CD4-positive, alpha-beta T cell treated with Interleukin-17A for 4 hours (primary cell): ENCODE measurements at regions not wholly inside any gene's neighbourhood (a gene's known extent, or its start where the extent isn't known, plus 50 kb on each side); places are given as distances from the start of the nearest gene placed in this dataset.

Experiments
- DNase-seq: peaks from one replicate; pipeline ENCODE4 v3.0.0-alpha.2; 2020; ENCODE audit warnings: mixed read lengths

- no peak for DNase-seq
These were observed 409.2 kb upstream of the LRRC4C start for GRCh38 chr11:41868606-41869005.

DNA sequence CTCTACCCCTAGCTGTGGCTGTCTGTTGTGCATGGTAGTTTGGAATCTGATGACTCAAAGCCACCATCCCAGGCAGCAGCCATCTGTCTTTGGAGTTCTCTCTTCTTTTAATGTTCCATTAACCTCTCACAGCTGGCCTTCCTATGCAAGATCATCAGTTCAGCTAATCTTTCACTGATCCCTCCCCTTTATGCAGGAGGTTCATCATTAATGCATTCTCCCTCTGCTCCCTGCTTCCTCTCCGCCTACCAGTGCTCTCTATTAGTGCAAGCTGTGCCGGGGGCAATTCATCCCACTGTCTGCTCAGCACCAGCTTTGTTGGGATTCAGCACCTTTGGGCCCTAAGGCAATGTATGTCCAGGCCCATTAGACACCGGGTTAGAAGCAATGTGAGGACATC lies 413.0 kb upstream of the LRRC4C start:
- no peak for DNase-seq

DNA sequence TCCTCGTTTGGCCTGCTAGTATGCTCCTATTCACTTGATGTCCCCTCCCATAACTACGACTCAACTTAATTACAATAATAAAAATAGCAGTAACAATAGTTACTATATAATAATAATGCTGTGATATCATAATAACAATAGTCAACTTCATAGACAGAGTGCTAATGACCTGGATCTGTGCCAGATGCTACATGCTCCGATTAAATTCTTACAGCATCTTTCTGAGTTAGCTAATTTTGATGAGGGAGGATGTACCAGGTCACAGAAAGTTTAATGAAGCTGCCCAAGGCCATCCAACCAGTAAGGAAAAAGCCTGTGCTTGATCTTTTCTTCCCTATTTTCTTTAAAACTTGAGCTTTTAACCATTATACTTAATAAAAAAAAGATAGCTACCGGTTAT lies 413.4 kb upstream of the LRRC4C start:
- DNase-seq: no peak

DNA sequence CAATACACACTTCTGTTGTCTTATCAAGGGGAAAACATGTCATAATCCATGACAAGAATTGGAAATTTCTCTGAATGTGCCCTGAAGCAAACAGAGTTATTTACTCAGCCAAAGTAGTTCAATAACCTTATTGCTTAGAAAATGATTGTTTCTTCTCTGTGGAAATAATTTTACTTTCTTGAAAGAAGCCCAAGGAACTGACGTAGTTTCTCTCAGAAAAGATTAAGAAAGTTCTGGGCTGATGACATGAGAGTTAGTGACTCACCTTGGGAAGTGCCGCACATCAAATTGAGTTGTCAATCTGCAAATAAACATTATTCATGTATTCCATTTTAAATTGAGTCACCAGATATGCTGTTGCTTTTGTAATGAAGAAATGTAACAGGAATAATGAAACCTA lies 418.6 kb upstream of the LRRC4C start:
- no peak for DNase-seq

- no peak for DNase-seq
These were observed 419.8 kb upstream of the LRRC4C start for GRCh38 chr11:41879214-41879613.

DNA sequence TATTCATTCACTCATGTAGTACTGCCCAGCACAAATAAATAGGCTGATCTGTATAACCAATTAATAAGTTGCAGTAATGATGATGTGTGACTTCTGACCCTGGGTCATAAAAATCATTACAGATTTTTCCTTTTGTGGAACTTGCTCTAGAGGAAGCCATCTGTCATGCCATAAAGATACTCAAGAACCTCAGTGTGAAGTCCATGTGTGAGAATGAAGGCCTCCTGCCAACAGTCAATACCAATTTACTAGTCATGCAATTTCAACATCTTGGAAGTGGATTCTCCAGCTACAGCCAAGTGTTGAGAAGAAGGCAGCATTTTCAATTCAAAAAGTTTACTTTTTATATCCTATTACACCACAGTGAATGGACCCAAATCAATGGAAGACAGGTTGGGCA lies 435.6 kb upstream of the LRRC4C start:
- DNase-seq: no peak

DNA sequence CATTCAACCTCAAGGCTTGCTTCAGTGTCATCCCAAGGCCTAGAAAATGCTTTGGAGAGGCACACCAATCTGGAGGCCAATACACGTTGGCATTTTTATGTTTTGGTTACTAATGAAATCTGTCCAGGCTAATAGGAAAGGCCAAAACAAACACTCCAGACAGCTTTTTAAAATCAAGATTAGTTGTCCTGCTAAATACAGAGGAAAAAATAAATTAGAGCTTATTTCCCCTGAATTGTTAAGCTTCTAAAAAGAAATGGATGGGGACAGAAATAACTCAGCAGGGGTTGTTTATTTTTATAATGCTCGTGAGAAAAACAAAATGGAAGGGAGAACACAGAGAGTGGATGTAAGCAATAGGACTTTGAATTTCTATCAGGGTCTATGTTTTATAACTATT lies 438.5 kb upstream of the LRRC4C start:
- DNase-seq: no peak

GRCh38 chr11:41917900-41918299 lies 458.4 kb upstream of the LRRC4C start:
- DNase-seq: no peak

- no peak for DNase-seq
These were observed 460.9 kb upstream of the LRRC4C start for GRCh38 chr11:41920374-41920773.

- no peak for DNase-seq
These were observed 462.4 kb upstream of the LRRC4C start for GRCh38 chr11:41921746-41922390.

DNA sequence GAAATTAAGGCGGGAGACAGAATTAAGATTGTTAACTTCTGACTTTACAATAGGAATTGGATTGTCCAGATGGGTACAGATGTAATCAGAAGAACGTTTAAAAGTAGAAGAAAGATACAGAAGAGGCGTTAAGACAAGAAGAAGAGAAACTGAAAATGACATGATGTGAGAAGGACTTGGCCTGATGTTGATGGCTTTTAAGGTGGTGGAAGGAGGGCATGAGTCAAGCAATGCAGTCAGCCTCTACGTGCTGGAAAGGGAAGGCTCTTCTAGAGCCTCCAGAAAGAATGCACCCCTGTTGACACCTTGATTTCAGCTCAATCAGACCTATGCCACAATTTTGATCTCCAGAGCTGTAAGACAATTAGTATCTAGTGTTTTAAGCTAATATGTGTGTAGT lies 466.9 kb upstream of the LRRC4C start:
- DNase-seq: no peak

- DNase-seq: no peak
These were observed 475.8 kb upstream of the LRRC4C start for GRCh38 chr11:41935241-41935640.

DNA sequence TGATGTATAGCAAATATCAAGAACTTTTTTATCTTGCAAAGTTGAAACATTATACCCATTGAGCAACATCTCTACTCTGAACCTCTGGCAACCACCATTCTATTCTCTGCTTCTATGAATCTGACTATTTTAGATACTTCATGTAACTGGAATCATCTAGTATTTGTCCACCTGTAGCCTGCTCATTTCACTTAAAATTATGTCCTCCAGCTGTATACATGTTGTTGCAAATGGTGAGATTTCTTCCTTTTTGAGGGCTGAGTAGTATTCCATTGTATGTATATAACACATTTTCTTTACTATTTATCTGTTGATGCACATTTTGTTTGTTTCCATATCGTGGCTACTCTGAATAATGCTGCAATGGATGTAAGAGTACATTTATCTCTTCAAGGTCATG lies 476.3 kb upstream of the LRRC4C start:
- DNase-seq: no peak

DNA sequence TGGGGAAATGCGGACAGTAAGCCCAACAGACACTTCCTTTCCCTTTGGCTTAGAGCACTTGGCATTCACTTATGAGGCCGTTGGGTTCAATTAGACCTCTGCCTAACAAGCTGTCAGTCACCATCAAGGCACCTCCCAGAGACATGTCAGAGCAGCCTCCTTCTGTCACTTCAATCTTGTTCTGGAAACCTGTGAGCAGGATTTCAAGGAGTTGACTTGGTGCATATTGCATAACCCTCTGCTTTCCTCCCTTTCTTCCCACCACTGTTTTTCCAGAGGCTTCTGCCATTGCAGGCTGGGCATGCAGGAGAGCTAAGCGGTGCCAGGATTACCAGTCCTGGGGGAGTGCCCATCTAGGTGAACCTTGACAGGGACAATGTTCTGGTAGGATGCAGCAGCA lies 484.2 kb upstream of the LRRC4C start:
- no peak for DNase-seq

GRCh38 chr11:41947392-41947791 lies 487.9 kb upstream of the LRRC4C start:
- DNase-seq: peak; percentile 1

- DNase-seq: peak; percentile 1
These were observed 491.2 kb upstream of the LRRC4C start for GRCh38 chr11:41950470-41951143.

DNA sequence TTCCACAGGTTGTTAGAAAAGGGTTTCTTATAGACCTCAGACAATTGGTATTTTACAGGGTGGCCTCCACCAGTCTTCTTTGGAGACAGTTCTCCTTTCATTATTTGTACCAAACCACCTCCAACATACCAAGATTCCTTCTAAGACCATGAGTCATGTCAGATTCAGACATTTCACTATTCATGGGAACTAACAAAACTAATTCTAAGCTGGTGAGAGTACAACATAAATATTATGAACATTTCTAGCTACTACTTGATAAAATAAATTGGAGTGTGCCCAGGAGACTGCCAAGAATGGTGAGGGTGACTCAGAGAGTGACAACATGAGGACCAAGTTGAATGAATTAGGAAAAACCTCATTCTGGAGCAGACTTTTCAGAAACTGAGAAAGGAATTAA lies 494.6 kb upstream of the LRRC4C start:
- no peak for DNase-seq

GRCh38 chr11:41955066-41955465 lies 495.6 kb upstream of the LRRC4C start:
- DNase-seq: no peak

DNA sequence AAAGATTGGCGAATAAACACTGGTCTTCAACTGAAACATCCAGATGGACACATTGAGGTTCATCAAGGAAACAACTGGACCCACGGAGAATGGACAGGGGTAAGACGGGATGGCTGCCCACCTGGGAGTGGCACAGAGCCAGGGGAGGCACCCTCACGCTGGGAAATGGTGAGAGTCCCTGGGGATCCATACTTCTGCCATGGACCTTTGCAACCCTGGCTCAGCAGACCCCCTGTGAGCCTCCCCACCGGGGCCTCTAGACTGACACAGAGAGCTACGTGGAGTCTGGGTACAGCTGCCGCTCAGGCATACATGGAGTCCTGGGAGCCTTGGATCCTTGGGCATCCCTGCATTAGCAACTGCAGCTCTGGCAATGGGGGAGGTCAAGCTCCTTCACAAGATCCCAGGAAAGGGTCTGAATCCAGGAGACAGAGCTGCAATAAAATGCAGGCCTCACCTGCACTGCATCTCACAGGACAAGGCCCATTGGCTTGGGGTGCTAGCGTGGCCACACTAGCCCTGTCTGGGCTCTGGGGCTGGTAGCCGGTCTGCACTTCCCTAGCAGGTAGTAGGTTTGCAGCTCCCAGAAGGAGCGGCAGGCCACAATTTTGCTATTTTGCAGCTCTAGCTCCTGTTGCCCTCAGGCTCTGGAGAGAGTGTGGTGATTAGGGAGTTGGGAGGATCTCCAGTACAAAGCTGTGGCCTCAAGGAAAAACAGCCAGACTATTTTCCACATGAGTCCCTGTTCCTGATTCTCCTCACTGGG lies 496.4 kb upstream of the LRRC4C start:
- no peak for DNase-seq

DNA sequence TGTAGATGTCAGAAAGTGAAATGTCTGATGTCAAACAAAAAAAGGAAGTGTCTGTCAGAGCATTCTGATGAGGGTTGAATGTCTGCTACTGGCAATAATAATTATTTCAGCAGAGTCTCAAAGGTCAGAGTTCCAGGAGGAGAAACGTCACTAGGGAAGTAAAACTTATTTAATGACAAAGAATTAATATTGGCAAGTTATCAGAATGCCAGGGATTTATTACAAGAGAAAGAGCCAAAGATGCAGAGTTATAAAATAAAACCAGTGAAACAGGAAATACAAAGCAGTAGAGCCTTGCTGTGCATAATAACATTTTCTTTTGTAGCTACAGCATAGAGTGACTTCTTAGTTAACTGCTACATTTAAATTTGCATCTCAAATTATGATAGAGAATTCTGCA lies 504.0 kb upstream of the LRRC4C start:
- no peak for DNase-seq

DNA sequence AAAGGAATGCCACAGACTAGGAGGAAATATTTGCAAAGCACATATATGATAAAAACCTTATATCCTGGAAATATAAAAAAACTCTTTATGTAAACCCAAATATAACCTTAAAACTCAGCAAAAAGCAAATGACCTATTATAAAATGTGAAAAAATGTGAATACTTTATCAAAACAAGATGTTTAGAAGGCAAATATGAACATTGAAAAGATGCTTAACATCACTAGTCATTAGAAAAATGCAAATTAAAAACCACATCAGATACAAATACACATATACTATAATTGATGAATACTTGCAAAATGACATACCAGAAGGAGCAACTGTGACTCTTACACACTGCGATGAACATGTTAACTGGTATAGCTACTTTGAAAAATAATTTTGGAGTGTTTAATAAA lies 511.2 kb upstream of the LRRC4C start:
- DNase-seq: no peak

DNA sequence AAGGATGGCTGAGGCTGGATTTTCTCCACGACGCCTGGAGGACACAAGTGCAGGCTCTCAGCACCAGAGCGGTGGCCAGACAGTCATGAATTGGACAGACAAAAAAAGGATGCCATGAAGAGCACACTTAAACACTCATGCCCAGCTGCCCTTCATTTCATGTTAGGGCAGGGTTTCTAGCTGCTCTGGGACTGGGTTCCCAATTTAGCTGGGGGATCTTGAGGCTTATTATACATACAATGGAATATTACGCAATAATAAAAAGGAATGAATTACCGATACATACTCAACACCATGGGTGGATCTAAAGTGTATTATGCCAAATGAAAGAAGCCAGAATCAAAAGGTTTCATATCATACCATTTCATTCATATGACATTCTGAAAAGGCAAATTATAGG lies 512.1 kb upstream of the LRRC4C start:
- no peak for DNase-seq

DNA sequence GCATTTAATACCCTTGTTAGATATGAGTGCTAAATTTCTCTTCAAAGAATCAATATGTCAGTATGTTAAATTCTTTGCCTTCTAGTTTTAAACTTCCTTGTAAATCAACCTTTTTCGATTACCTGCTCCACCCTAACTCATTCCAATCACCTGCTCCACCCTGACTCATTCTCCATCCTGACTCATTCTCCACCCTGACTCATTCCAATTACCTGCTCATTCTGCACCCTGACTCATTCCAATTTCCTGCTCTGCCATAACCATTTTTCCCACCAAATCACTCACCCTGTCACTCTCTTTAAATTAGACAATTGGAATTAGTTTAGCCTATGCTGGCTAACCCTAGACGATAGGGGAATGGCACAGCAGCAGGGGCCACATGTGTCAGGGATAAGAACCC lies 519.5 kb upstream of the LRRC4C start:
- DNase-seq: no peak

- no peak for DNase-seq
These were observed 521.3 kb upstream of the LRRC4C start for GRCh38 chr11:41980741-41981140.
